NCI-H2107 (cell line): ENCODE measurements at regions not wholly inside any gene's neighbourhood (a gene's known extent, or its start where the extent isn't known, plus 50 kb on each side); places are given as distances from the start of the nearest gene placed in this dataset.

ENCODE experiments used
- DNase-seq: peaks from one replicate; lab custom pipeline; 2025; lab: John Stamatoyannopoulos, UW

DNA sequence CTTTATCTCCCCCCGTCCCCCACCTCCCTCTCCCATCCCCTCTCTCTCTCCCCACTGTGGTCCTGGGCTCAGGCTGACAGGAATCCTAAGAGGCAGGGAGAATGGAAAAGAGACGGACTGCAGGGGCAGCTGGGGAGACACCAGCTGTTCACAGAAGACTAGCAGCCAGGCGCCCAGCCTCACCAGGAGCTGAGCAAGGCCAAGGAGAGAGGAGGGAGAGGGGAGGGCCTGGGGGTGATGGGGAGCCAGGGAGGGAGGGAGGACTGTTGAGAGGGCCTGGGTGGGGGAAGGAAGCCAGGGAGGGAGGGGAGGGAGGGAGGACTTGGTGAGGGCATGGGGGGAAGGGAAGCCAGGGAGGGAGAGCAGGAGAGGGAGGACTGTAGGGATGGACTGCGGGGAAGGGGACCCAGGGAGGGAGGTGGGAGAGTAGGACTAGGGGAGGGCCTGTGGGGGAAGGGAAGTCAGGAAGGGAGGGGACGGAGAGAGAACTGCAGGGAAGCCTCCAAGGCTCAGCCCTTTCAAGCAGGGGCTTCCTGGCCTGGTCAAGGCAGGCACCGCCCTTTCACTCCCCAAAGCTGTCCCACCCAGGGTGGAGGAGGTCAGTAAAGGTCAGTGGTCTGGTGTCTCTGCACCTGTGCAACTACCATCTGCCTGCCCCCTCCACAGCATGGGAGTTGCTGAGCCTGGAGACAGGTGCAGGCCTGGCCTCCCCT, 517.7 kb upstream of the MYT1L start:
- peak; percentile 29 for DNase-seq

- no peak for DNase-seq
Observed at GRCh38 chr2:2848198-2848597, 517.1 kb upstream of the MYT1L start.

DNA sequence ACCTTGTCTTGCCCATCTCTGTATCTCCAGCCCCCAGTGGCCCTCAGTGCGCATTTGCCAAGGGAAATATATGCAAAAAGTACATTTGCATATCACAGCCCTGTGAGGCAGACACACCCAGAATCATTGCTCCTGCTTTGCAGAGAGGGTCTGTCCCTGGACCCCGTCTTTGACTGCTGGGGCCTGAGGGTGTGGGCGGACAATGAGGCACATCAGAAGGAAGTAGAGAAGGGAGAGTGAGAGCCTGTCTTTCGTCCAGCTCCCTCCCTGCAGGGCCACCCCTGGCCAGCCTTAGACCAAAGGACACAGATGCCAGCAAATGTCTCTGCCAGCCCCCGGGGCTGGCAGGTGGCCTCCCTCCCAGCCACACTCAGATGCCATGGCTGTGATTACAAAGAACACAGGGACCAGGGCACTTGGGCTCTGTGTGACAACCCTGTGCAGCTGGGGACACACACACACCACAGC, 516.2 kb upstream of the MYT1L start:
- DNase-seq: peak; percentile 41

DNA sequence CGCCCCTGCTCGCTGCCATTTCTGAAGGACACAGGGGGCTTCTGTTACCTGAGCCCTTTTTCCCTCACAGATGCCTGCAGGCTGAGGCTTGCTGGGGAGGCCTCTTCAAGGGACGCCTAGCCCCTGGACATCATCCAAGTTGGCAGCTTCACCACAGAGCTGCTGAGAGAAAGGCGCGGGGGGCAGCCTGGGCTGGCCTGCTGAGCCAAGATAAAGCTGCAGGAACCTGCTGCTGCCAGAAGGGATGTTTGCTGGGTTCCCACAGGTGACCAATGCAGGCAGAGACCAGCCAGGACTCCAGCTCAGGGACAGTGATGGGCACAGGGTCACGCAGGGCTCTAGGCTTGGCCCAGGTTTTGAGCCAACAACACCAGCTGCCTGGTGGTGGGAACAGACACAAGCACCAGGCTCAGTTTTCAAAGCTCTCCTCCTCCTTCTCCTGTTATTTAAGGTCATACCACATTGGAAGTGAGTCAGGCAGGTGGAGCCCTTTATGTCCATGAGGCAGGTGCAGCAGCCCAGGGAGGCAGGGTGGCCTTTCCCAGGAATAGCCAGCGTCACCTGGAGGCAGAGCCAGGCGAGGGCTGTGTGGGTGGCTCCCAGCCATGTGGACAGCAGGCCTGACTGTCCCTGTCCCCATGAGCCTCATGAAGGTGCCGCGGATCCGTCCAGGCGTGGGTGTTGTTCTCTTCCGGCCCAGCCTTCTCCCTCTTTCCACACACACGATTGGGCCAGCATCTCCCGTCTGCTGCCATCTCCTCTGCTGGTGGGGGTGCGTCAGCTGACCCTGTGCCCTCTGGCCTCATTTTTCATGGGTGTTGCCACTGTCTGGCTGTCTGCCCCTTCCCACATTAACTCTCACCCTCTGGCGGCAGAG, 515.5 kb upstream of the MYT1L start:
- DNase-seq: peak; percentile 89

GRCh38 chr2:2845806-2846315, 514.8 kb upstream of the MYT1L start:
- no peak for DNase-seq

DNA sequence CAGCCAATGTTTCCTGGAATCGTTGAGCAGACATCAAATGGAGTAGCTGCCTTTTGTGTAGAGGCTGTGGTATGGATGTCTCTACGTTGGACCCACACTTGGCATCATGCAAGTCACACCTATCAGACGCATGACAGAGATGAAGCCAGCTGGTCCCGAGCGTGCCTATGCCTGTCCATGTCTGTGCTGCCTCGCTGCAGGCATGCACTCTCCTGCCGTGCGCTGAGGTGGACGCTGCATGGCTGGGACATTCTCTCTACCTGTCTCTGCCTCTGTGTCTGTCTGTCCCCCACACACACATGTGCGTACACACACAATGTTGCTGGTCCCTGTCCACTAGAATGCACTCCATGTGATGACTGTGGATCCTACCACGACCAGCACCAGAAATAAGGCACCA, 514.2 kb upstream of the MYT1L start:
- no peak for DNase-seq

GRCh38 chr2:2843969-2844548, 513.0 kb upstream of the MYT1L start:
- no peak for DNase-seq

GRCh38 chr2:2842466-2842865, 511.4 kb upstream of the MYT1L start:
- no peak for DNase-seq

- no peak for DNase-seq
Observed at GRCh38 chr2:2840681-2841300, 509.7 kb upstream of the MYT1L start.

DNA sequence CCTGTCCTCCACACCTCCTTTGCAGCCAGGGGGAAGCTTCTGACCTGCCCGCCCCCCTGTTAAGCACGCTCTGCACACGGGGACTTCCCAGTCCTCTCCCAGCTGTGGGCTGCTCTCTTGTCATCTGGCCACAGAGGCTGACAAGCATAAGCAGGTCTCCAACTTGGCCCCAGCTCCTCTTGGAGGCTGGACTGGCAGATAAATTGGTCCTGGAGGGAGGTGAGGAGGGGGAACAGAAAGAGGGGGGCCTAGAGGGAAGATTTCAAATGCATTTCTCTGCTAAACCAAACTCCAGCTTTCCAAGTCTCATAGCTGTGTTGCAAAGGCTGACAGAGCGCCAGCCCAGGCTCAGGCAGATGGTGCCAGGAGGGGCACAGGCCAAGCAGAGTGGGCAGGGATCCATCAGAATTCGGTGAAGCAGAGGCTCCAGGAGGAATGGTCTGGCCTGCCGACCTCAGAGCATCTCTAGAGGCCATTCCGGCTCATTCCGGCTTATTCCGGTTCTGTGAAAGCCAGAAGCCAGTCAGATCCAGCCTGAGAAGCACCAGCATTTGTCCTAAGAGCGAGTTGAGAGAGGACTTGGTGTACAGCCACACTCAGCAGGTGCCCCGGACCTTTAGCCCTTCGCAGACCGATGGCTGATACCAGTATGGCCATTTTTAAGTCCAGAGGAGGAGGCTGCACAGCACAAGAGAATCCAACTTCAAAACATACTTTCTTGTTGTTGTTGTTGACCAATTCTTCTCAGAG, 508.9 kb upstream of the MYT1L start:
- no peak for DNase-seq

DNA sequence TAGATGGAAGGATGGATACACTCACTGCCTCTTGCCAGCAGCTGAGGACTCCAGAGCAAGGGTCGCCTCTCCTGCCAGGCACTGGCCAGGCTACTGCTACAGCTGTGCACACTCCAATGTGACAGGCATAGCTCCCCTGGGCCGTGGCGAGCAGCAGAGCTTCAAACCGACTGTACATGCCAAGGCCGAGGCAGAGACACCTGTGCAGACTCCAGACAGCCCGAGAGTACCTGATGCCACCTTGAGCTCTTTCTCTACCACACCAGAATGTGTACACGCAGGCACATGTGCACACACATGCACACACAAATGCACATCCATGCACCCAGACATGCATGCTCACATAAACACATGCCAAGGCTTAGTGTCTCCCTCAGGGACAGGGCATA, 508.3 kb upstream of the MYT1L start:
- DNase-seq: no peak

DNA sequence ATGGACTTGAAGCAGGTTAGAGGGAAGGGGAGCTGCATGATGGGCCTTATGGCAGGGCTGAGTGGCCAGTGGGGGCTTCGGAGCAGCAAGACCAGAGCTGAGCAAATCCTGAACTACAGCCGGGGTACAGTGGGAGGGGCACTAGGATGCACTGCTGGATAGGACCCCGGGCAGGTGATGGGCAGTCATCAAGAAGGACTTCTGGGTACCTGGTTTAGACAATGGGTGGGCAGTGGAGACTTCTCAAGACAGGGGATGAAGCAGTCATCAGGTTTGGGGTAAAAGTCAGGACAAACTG, 507.4 kb upstream of the MYT1L start:
- DNase-seq: no peak

DNA sequence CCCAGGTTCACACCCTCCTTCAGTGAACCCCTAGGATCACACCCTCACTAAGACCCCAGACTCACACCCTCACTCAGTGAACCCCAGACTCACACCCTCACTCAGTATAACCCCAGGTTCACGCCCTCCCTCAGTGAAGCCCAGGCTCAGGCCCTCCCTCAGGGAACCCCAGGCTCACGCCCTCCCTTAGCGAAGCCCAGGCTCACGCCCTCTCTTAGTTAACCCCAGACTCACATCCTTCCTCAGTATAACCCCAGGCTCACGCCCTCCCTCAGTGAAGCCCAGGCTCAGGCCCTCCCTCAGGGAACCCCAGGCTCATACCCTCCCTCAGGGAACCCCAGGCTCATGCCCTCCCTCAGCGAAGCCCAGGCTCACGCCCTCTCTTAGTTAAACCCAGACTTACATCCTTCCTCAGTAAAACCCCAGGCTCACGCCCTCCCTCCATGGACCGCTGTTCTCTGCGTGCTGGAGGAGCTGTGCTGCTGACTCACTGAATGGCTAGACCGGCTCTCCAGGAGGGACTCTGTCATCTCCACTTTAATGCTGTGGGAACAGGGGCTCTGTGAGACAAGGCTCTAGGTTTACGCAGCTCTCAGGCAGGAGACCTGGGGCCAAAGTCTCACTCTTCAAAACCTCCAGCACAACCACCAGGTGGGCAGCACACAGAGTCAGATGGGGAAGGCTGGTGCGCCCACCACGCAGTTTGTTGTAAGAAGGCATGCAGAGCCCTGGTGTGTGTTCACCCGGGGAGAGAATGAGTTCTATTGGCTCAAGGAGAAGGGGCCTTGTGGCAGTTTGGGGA, 506.9 kb upstream of the MYT1L start:
- no peak for DNase-seq

DNA sequence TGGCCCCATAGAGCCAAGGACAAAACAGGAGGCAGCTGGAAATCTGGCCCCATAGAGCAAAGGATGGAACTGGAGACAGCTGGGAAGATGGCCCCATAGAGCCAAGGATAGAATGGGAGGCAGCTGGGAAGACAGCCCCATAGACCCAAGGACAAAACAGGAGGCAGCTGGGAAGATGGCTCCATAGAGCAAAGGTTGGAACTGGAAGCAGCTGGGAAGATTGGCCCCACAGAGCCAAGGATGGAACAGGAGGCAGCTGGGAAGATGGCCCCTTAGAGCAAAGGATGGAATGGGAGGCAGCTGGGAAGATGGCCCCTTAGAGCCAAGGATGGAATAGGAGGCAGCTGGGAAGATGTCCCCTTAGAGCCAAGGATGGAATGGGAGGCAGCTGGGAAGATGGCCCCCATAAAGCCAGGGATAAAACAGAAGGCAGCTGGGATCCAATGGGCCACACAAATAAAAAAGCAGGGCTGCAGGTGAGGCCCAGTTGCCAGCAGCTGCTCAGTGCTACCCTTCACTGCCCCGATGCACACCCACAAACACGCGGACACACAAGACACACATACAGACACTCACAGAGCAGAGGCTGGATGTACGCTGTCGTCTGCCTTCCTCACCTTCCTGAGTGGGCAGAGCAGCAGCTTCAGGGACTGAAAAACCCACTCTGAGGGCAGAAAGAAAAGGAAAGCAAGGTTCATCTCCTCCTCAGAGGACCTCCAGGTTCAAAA, 505.4 kb upstream of the MYT1L start:
- DNase-seq: no peak

GRCh38 chr2:2834516-2835254, 503.6 kb upstream of the MYT1L start:
- no peak for DNase-seq

DNA sequence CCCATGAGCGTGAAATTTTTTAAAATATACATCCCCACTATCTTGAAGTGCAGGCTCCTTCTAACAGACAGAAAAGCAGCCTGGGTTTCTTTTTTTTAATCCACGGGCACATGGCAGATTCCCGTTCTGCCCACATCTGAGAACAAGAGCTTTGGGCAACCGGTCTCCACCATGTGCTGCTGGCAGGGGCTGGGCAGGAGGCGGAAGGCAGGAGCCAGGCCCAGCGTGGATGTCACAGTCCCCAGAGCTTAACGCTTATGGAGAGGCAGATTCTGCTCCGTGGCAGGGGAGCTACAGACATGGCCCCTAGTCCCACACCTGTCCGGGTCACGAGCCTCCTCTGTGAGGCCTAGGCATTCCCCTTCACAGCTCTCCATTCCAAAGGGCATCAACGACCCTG, 503.0 kb upstream of the MYT1L start:
- no peak for DNase-seq

GRCh38 chr2:2832657-2833056, 501.6 kb upstream of the MYT1L start:
- no peak for DNase-seq

DNA sequence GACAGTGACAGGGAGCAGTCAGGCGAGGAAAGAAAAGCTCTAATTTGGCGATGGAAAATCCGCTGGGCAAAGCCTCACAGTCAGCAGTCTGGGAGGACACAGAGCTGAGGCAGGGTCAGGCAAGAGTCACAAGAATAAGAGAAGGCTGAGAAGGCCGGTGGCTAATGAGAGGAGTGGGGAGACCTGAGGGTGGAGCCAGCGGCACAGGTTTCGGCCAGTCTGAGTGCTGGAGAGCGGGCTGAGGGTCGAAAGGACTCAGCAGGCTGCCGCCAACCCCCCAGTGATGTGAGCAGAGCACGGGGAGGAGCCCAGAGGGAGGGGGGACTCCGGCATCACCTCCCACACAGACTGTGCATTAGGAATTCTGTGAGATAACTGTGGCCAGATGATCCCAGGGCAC, 500.6 kb upstream of the MYT1L start:
- no peak for DNase-seq

DNA sequence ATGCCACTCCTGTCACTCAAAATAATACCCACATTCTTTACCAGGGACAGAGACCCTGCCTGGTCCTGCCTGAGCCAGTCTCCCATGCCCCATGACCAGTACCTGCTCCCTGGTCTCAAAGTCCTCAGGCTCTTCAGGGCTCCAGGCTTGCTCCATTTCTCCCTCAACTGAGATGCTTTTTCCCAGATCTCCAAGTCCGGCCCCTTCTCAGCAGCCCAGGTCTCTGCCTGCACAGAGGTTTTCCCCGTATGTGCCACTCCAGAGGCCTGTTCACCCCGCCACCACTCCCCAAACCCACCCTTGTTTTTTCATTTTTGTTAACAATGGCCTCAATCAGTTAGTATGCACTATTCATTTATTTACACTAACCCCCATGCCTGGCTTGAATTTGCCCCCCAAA, 499.5 kb upstream of the MYT1L start:
- no peak for DNase-seq
